ENCODE measurements at regions not wholly inside any gene's neighbourhood (a gene's known extent, or its start where the extent isn't known, plus 50 kb on each side); places are given as distances from the start of the nearest gene placed in this dataset.

GRCh38 chr5:74031536-74031935 is 405.5 kb downstream of the ARHGEF28 start:
- Histone ChIP-seq H4K20me1 (ENCODE audit: insufficient read depth, low read length, poor library complexity, severe bottlenecking) (no peaks in the 10 kb centered on the region), H3K4me3 (ENCODE audit: low read length, poor library complexity, severe bottlenecking) (no peak overlapping the region), H3K36me3 (ENCODE audit: insufficient read depth, low read length) (no peaks in the 10 kb centered on the region), H3K79me2 (ENCODE audit: insufficient read depth, low read length) (no peaks in the 10 kb centered on the region), H3K9ac (ENCODE audit: low read depth, low read length, poor library complexity, severe bottlenecking) (no peak overlapping the region), H3K27me3 (ENCODE audit: insufficient read depth, low read length, poor library complexity, severe bottlenecking) (no peaks in the 10 kb centered on the region), H3K4me2 (ENCODE audit: low read depth, low read length, poor library complexity, severe bottlenecking) (no peak overlapping the region), H3F3A (ENCODE audit: low read depth) (peaks cover 5% of the 10 kb centered on the region; the same call in 1 of the 2 replicates), H2AFZ (ENCODE audit: low read length) (no peak overlapping the region), H3K4me1 (ENCODE audit: insufficient read depth, low read length, poor library complexity, severe bottlenecking) (peaks cover 80% of the 10 kb centered on the region), H3K9me3 (ENCODE audit: insufficient read depth, low read depth, low read length) (no peaks in the 10 kb centered on the region), H3K9me2 (replicated peaks; ENCODE audit: low read depth, low read length) (no peaks in the 10 kb centered on the region)
- TF ChIP-seq CTCF (conservative IDR thresholded peaks at IDR 0.05; ENCODE audit: low read length) (no peak), EZH2phosphoT487 (IDR thresholded peaks at IDR 0.05; ENCODE audit: borderline replicate concordance) (no peak)

- Histone ChIP-seq H4K20me1 (ENCODE audit: insufficient read depth, low read length, poor library complexity, severe bottlenecking) (no peaks in the 10 kb centered on the region), H3K27me3 (ENCODE audit: insufficient read depth, low read length, poor library complexity, severe bottlenecking) (no peaks in the 10 kb centered on the region), H3K4me2 (ENCODE audit: low read depth, low read length, poor library complexity, severe bottlenecking) (no peak overlapping the region), H3K4me3 (ENCODE audit: low read length, poor library complexity, severe bottlenecking) (no peak overlapping the region), H3K9me3 (ENCODE audit: insufficient read depth, low read depth, low read length) (no peaks in the 10 kb centered on the region), H3K4me1 (ENCODE audit: insufficient read depth, low read length, poor library complexity, severe bottlenecking) (peaks cover 81% of the 10 kb centered on the region), H3K9me2 (replicated peaks; ENCODE audit: low read depth, low read length) (no peaks in the 10 kb centered on the region), H3K9ac (ENCODE audit: low read depth, low read length, poor library complexity, severe bottlenecking) (no peak overlapping the region), H3K36me3 (ENCODE audit: insufficient read depth, low read length) (no peaks in the 10 kb centered on the region), H3F3A (ENCODE audit: low read depth) (peaks cover 5% of the 10 kb centered on the region; the same call in 1 of the 2 replicates), H3K79me2 (ENCODE audit: insufficient read depth, low read length) (no peaks in the 10 kb centered on the region), H2AFZ (ENCODE audit: low read length) (no peak overlapping the region)
- TF ChIP-seq CTCF (conservative IDR thresholded peaks at IDR 0.05; ENCODE audit: low read length) = no peak
- TF ChIP-seq EZH2phosphoT487 (IDR thresholded peaks at IDR 0.05; ENCODE audit: borderline replicate concordance) = no peak
These were observed 404.8 kb downstream of the ARHGEF28 start for GRCh38 chr5:74030821-74031220.

- H3K4me1 ChIP-seq (ENCODE audit: insufficient read depth, low read length, poor library complexity, severe bottlenecking) = peaks cover 83% of the 10 kb centered on the region
- TF ChIP-seq EZH2phosphoT487 (IDR thresholded peaks at IDR 0.05; ENCODE audit: borderline replicate concordance) (no peak), CTCF (conservative IDR thresholded peaks at IDR 0.05; ENCODE audit: low read length) (no peak)
These were observed 404.4 kb downstream of the ARHGEF28 start for GRCh38 chr5:74030371-74030770.

More at GRCh38 chr5:74030371-74030770, 404.4 kb downstream of the ARHGEF28 start:
- Histone ChIP-seq H3K4me3 (ENCODE audit: low read length, poor library complexity, severe bottlenecking) (no peak overlapping the region), H3K9ac (ENCODE audit: low read depth, low read length, poor library complexity, severe bottlenecking) (no peak overlapping the region), H2AFZ (ENCODE audit: low read length) (no peak overlapping the region), H3K27me3 (ENCODE audit: insufficient read depth, low read length, poor library complexity, severe bottlenecking) (no peaks in the 10 kb centered on the region), H3K9me3 (ENCODE audit: insufficient read depth, low read depth, low read length) (no peaks in the 10 kb centered on the region), H3K79me2 (ENCODE audit: insufficient read depth, low read length) (no peaks in the 10 kb centered on the region), H4K20me1 (ENCODE audit: insufficient read depth, low read length, poor library complexity, severe bottlenecking) (no peaks in the 10 kb centered on the region), H3F3A (ENCODE audit: low read depth) (peaks cover 5% of the 10 kb centered on the region; the same call in 1 of the 2 replicates), H3K4me2 (ENCODE audit: low read depth, low read length, poor library complexity, severe bottlenecking) (no peak overlapping the region), H3K36me3 (ENCODE audit: insufficient read depth, low read length) (no peaks in the 10 kb centered on the region), H3K9me2 (replicated peaks; ENCODE audit: low read depth, low read length) (no peaks in the 10 kb centered on the region)

Data from Loucy (cell line).